ENCODE measurements at regions not wholly inside any gene's neighbourhood (a gene's known extent, or its start where the extent isn't known, plus 50 kb on each side); places are given as distances from the start of the nearest gene placed in this dataset.

GRCh38 chr6:121619013-121619412, 183.6 kb downstream of the GJA1 start:
- no peak for TF ChIP-seq POLR2A (IDR thresholded peaks at IDR 0.05)
- no peak for TF ChIP-seq CTCF (IDR thresholded peaks at IDR 0.05)

Measured in ovary (tissue), 3 donors.